OCI-LY1 (cell line): ENCODE measurements at regions not wholly inside any gene's neighbourhood (a gene's known extent, or its start where the extent isn't known, plus 50 kb on each side); places are given as distances from the start of the nearest gene placed in this dataset.

ENCODE experiments used
- H2AFZ ChIP-seq: fragments of 200-600 bp; sonication (generic), shearing (Covaris generic); 2 replicates; pipeline ENCODE4 v1.6.0; 2014; ENCODE audit warnings: antibody characterized with exemption, mild to moderate bottlenecking, low read length
- H3F3A ChIP-seq: fragments of 200-600 bp; sonication (generic), shearing (Covaris generic); 2 replicates; pipeline ENCODE4 v1.6.0; 2014; ENCODE audit warnings: mild to moderate bottlenecking, antibody characterized with exemption, low read length, moderate library complexity; ENCODE audit not compliant: insufficient read depth
- H3K27ac ChIP-seq: fragments of 200-600 bp; sonication (generic); 2 replicates; pipeline ENCODE4 v1.5.1; 2014; ENCODE audit warnings: low read length, mixed run types, mild to moderate bottlenecking, low read depth; ENCODE audit not compliant: poor library complexity, severe bottlenecking
- H3K27me3 ChIP-seq: fragments of 200-600 bp; sonication (generic); 2 replicates; pipeline ENCODE4 v1.6.0; 2014; ENCODE audit warnings: antibody characterized with exemption, mild to moderate bottlenecking, low read length, moderate library complexity; ENCODE audit not compliant: insufficient read depth
- H3K36me3 ChIP-seq: fragments of 200-600 bp; sonication (generic); 2 replicates; pipeline ENCODE4 v1.6.1; 2014; ENCODE audit warnings: mild to moderate bottlenecking, antibody characterized with exemption, low read length, moderate library complexity, mixed read lengths; ENCODE audit not compliant: insufficient read depth
- H3K4me1 ChIP-seq: fragments of 200-600 bp; sonication (generic); 2 replicates; pipeline ENCODE4 v1.5.1; 2014; ENCODE audit warnings: mild to moderate bottlenecking, low read length, moderate library complexity; ENCODE audit not compliant: insufficient read depth, severe bottlenecking
- H3K4me2 ChIP-seq: fragments of 200-600 bp; sonication (generic), shearing (Covaris generic); 2 replicates; pipeline ENCODE4 v1.6.1; 2014; ENCODE audit warnings: low read length
- H3K4me3 ChIP-seq: fragments of 200-600 bp; sonication (generic); 2 replicates; pipeline ENCODE4 v1.5.1; 2014; ENCODE audit warnings: low read length, low read depth, mild to moderate bottlenecking, mixed read lengths; ENCODE audit not compliant: poor library complexity, severe bottlenecking
- H3K79me2 ChIP-seq: fragments of 200-600 bp; shearing (Covaris generic); 2 replicates; pipeline ENCODE4 v1.6.1; 2016; ENCODE audit warnings: mixed run types, low read length, mixed read lengths; ENCODE audit not compliant: insufficient read depth
- H3K9ac ChIP-seq: fragments of 200-600 bp; sonication (generic), shearing (Covaris generic); 2 replicates; pipeline ENCODE4 v1.6.1; 2014; ENCODE audit warnings: mild to moderate bottlenecking, low read length, mixed read lengths
- H3K9me2 ChIP-seq: fragments of 200-600 bp; sonication (generic), shearing (Covaris generic); 2 replicates; pipeline ENCODE4 v1.6.1; 2014; ENCODE audit warnings: low read depth, mild to moderate bottlenecking, low read length, mixed read lengths
- H3K9me3 ChIP-seq: fragments of 200-600 bp; shearing (Covaris generic); 2 replicates; pipeline ENCODE4 v1.6.1; 2014; ENCODE audit warnings: low read length, mixed read lengths
- H4K20me1 ChIP-seq: fragments of 200-600 bp; sonication (generic), shearing (Covaris generic); 2 replicates; pipeline ENCODE4 v1.6.0; 2016; ENCODE audit warnings: mild to moderate bottlenecking, low read length; ENCODE audit not compliant: insufficient read depth
- CTCF ChIP-seq: fragments of 200-600 bp; sonication (generic), shearing (Covaris generic); IDR thresholded peaks from 2 replicates; pipeline ENCODE4 v1.5.1; 2017; ENCODE audit warnings: mild to moderate bottlenecking, antibody characterized with exemption, low read length, moderate library complexity, mixed read lengths
- EZH2 ChIP-seq: fragments of 200-600 bp; sonication (generic), shearing (Covaris generic); IDR thresholded peaks from 2 replicates; pipeline ENCODE4 v1.8.0; 2017; ENCODE audit warnings: borderline replicate concordance, mixed run types, mild to moderate bottlenecking, antibody characterized with exemption, low read length, moderate library complexity, mixed read lengths

- Histone ChIP-seq H3K27me3 (no peaks in the 10 kb centered on the region), H3K9ac (no peak overlapping the region), H3K4me3 (no peak overlapping the region)
These were observed 108.5 kb upstream of the ALX4 start for GRCh38 chr11:44418456-44418830.

GRCh38 chr11:44421090-44421675 lies 111.2 kb upstream of the ALX4 start:
- H2AFZ ChIP-seq: no peak overlapping the region
- H3K9me3 ChIP-seq: no peaks in the 10 kb centered on the region
- H3K4me1 ChIP-seq: no peaks in the 10 kb centered on the region
- H3K36me3 ChIP-seq: no peaks in the 10 kb centered on the region
- no peak overlapping the region for H3K27ac ChIP-seq
- no peaks in the 10 kb centered on the region for H3K27me3 ChIP-seq
- H3F3A ChIP-seq: no peaks in the 10 kb centered on the region
- H3K9me2 ChIP-seq: no peaks in the 10 kb centered on the region
- H3K9ac ChIP-seq: no peak overlapping the region
- H3K4me2 ChIP-seq: no peak overlapping the region
- no peaks in the 10 kb centered on the region for H3K79me2 ChIP-seq
- no peak overlapping the region for H3K4me3 ChIP-seq
- H4K20me1 ChIP-seq: no peaks in the 10 kb centered on the region
- TF ChIP-seq CTCF: no peak
- no peak for TF ChIP-seq EZH2

More at GRCh38 chr11:44418456-44418830, 108.5 kb upstream of the ALX4 start:
- TF ChIP-seq EZH2 (no peak), CTCF (no peak)
- Histone ChIP-seq H3K79me2 (no peaks in the 10 kb centered on the region), H2AFZ (no peak overlapping the region), H3K4me1 (no peaks in the 10 kb centered on the region), H3K36me3 (no peaks in the 10 kb centered on the region), H3K4me2 (no peak overlapping the region), H3K27ac (no peak overlapping the region), H3K9me3 (no peaks in the 10 kb centered on the region), H3F3A (no peaks in the 10 kb centered on the region), H3K9me2 (no peaks in the 10 kb centered on the region), H4K20me1 (no peaks in the 10 kb centered on the region)

- Histone ChIP-seq H3K27me3 (no peaks in the 10 kb centered on the region), H3K36me3 (no peaks in the 10 kb centered on the region), H3K79me2 (no peaks in the 10 kb centered on the region)
These were observed 113.3 kb upstream of the ALX4 start for GRCh38 chr11:44423289-44423688.

More at GRCh38 chr11:44423289-44423688, 113.3 kb upstream of the ALX4 start:
- TF ChIP-seq CTCF (no peak), EZH2 (no peak)
- Histone ChIP-seq H3K4me1 (no peaks in the 10 kb centered on the region), H3K4me3 (no peak overlapping the region), H2AFZ (no peak overlapping the region), H3K4me2 (no peak overlapping the region), H3K9ac (no peak overlapping the region), H3K9me2 (no peaks in the 10 kb centered on the region), H3F3A (no peaks in the 10 kb centered on the region), H3K27ac (no peak overlapping the region), H4K20me1 (no peaks in the 10 kb centered on the region), H3K9me3 (no peaks in the 10 kb centered on the region)
